Caco-2 (cell line): ENCODE measurements at regions not wholly inside any gene's neighbourhood (a gene's known extent, or its start where the extent isn't known, plus 50 kb on each side); places are given as distances from the start of the nearest gene placed in this dataset.

Source experiments
- BruUV-seq: library from RNA; stranded (reverse); fragments of 400-500 nt; replicated peaks from 2 replicates; lab custom pipeline; 2021; lab: Mats Ljungman, UMichigan
- CTCF ChIA-PET: fragments of 300-600 bp; sonication (Branson Sonifier 250); formaldehyde crosslinking; loops from one replicate; lab custom pipeline; 2022; ENCODE audit warnings: antibody characterized with exemption; lab: Charles Lee
- POLR2A ChIA-PET: fragments of 300-600 bp; sonication (Branson Sonifier 250); formaldehyde crosslinking; loops from one replicate; lab custom pipeline; 2022; ENCODE audit warnings: antibody characterized with exemption; lab: Charles Lee
- DNase-seq, 2 experiments: peaks; one replicate each; pipeline versions ENCODE4 v3.0.0 to v3.0.0-alpha.2; 2020 to 2022
- H3K27me3 ChIP-seq: replicated peaks from 2 replicates; pipeline ENCODE4 v1.6.0; 2011; ENCODE audit warnings: low read length; ENCODE audit not compliant: control insufficient read depth, insufficient read depth
- H3K36me3 ChIP-seq: 2 replicates; pipeline ENCODE4 v1.5.1; 2011; ENCODE audit warnings: low read length; ENCODE audit not compliant: control insufficient read depth, insufficient read depth
- H3K4me1 ChIP-seq: fragments of 250-450 bp; sonication (Bioruptor Pico); 2 replicates; pipeline ENCODE4 v1.5.1; 2020; ENCODE audit warnings: mild to moderate bottlenecking
- H3K4me3 ChIP-seq: 2 replicates; pipeline ENCODE4 v1.5.1; 2011; ENCODE audit warnings: low read depth, mild to moderate bottlenecking, control low read depth, low read length
- H3K9me3 ChIP-seq: fragments of 250-450 bp; sonication (Bioruptor Pico); 2 replicates; pipeline ENCODE4 v1.5.1; 2020; ENCODE audit warnings: mild to moderate bottlenecking, moderate library complexity
- H3K27ac Mint-ChIP-seq: one replicate; pipeline ENCODE4 v1.8.0; 2022; ENCODE audit warnings: mixed read lengths; ENCODE audit not compliant: unreplicated experiment
- H3K27me3 Mint-ChIP-seq: one replicate; pipeline ENCODE4 v1.8.0; 2022; ENCODE audit warnings: mixed read lengths; ENCODE audit not compliant: insufficient read depth, unreplicated experiment
- H3K36me3 Mint-ChIP-seq: one replicate; pipeline ENCODE4 v1.8.0; 2022; ENCODE audit warnings: mild to moderate bottlenecking, mixed read lengths; ENCODE audit not compliant: insufficient read depth, unreplicated experiment
- H3K4me1 Mint-ChIP-seq: one replicate; pipeline ENCODE4 v1.8.0; 2022; ENCODE audit warnings: low read depth, mixed read lengths; ENCODE audit not compliant: unreplicated experiment
- H3K4me3 Mint-ChIP-seq: one replicate; pipeline ENCODE4 v1.8.0; 2022; ENCODE audit warnings: mild to moderate bottlenecking, moderate library complexity, mixed read lengths; ENCODE audit not compliant: unreplicated experiment
- H3K9me3 Mint-ChIP-seq: one replicate; pipeline ENCODE4 v1.8.0; 2022; ENCODE audit warnings: mixed read lengths; ENCODE audit not compliant: unreplicated experiment
- CTCF ChIP-seq, 2 experiments: fragments of 200-600 bp in 1 of 2; IDR thresholded peaks; 1 replicate in 1 of 2; 2 replicates in 1 of 2; pipeline versions ENCODE4 v1.5.1 to v1.8.0; 2011 to 2022; ENCODE audit warnings: antibody characterized with exemption in 1 of 2, control low read depth in 1 of 2, inconsistent platforms in 1 of 2, low read depth in 1 of 2, low read length in 1 of 2, mild to moderate bottlenecking in 1 of 2, moderate library complexity in 1 of 2; ENCODE audit not compliant: insufficient read depth in 1 of 2, severe bottlenecking in 1 of 2, unreplicated experiment in 1 of 2
- intact Hi-C: fragments of 100-400 bp; cut with micrococcal nuclease; formaldehyde crosslinking; loops from one replicate; pipeline ENCODE4 v1.10.0; 2022; ENCODE audit not compliant: unreplicated experiment

GRCh38 chr13:38535261-38535660 lies 151.6 kb upstream of the FREM2 start:
- no peaks in the 10 kb centered on the region for H3K4me1 Mint-ChIP-seq
- H3K27me3 ChIP-seq: no peaks in the 10 kb centered on the region; the same call in 1 of the 2 replicates
- ChIA-PET CTCF (interaction anchor here (1.5 kb wide), 1 partner anchor 47 kb away, joined by 5 read pairs; no protein-coding TSS in a partner anchor), POLR2A (interaction anchor here (0.6 kb wide), 1 partner anchor 536 kb away, joined by 4 read pairs; no protein-coding TSS in a partner anchor)
- no peaks in the 10 kb centered on the region for H3K9me3 Mint-ChIP-seq
- no peaks in the 10 kb centered on the region for H3K36me3 Mint-ChIP-seq
- no TSS peak for BruUV-seq
- peaks cover 10% of the 10 kb centered on the region for H3K27me3 Mint-ChIP-seq
- no peaks in the 10 kb centered on the region for H3K9me3 ChIP-seq
- no peak overlapping the region for H3K4me3 Mint-ChIP-seq
- no peak for DNase-seq
- no peaks in the 10 kb centered on the region for H3K36me3 ChIP-seq
- H3K4me1 ChIP-seq: no peaks in the 10 kb centered on the region
- H3K27ac Mint-ChIP-seq: no peak overlapping the region
- H3K4me3 ChIP-seq: no peak overlapping the region
- TF ChIP-seq CTCF (IDR thresholded peaks at IDR 0.05; ENCODE audit: insufficient read depth in 1 of 2, low read depth in 1 of 2, low read length in 1 of 2, severe bottlenecking in 1 of 2, unreplicated experiment in 1 of 2): no peak
- intact Hi-C loops: loop anchor here (2.0 to 10.0 kb wide), 3 partner anchors 310 to 900 kb away; no protein-coding TSS in a partner anchor

- POLR2A ChIA-PET: no interaction called here
- Histone ChIP-seq H3K9me3 (no peaks in the 10 kb centered on the region), H3K4me1 (no peaks in the 10 kb centered on the region), H3K27me3 (no peaks in the 10 kb centered on the region; the same call in 1 of the 2 replicates), H3K36me3 (no peaks in the 10 kb centered on the region), H3K4me3 (no peak overlapping the region)
- Mint-ChIP-seq H3K4me1 (no peaks in the 10 kb centered on the region), H3K9me3 (no peaks in the 10 kb centered on the region), H3K27me3 (peaks cover 13% of the 10 kb centered on the region), H3K27ac (no peak overlapping the region), H3K36me3 (no peaks in the 10 kb centered on the region), H3K4me3 (no peak overlapping the region)
- no peak for TF ChIP-seq CTCF (IDR thresholded peaks at IDR 0.05; ENCODE audit: insufficient read depth in 1 of 2, low read depth in 1 of 2, low read length in 1 of 2, severe bottlenecking in 1 of 2, unreplicated experiment in 1 of 2)
- intact Hi-C loops: loop anchor here (10.0 kb wide), 2 partner anchors 312 to 902 kb away; no protein-coding TSS in a partner anchor
- no TSS peak for BruUV-seq
- no peak for DNase-seq
- CTCF ChIA-PET: no interaction called here
These were observed 149.8 kb upstream of the FREM2 start for GRCh38 chr13:38537051-38537450.

GRCh38 chr13:38538422-38538821 lies 148.5 kb upstream of the FREM2 start:
- Mint-ChIP-seq H3K36me3 (no peaks in the 10 kb centered on the region), H3K27me3 (peaks cover 15% of the 10 kb centered on the region), H3K4me3 (no peak overlapping the region), H3K4me1 (no peaks in the 10 kb centered on the region), H3K9me3 (no peaks in the 10 kb centered on the region), H3K27ac (no peak overlapping the region)
- no peaks in the 10 kb centered on the region for H3K4me1 ChIP-seq
- POLR2A ChIA-PET: no interaction called here
- no peaks in the 10 kb centered on the region for H3K36me3 ChIP-seq
- intact Hi-C loops: loop anchor here (10.0 kb wide), 2 partner anchors 314 to 904 kb away; no protein-coding TSS in a partner anchor
- BruUV-seq: no TSS peak
- no peaks in the 10 kb centered on the region for H3K9me3 ChIP-seq
- DNase-seq: no peak
- H3K4me3 ChIP-seq: no peak overlapping the region
- TF ChIP-seq CTCF (IDR thresholded peaks at IDR 0.05; ENCODE audit: insufficient read depth in 1 of 2, low read depth in 1 of 2, low read length in 1 of 2, severe bottlenecking in 1 of 2, unreplicated experiment in 1 of 2): no peak
- no peaks in the 10 kb centered on the region; the same call in 1 of the 2 replicates for H3K27me3 ChIP-seq
- CTCF ChIA-PET: no interaction called here
